ENCODE measurements at regions not wholly inside any gene's neighbourhood (a gene's known extent, or its start where the extent isn't known, plus 50 kb on each side); places are given as distances from the start of the nearest gene placed in this dataset.

DNA sequence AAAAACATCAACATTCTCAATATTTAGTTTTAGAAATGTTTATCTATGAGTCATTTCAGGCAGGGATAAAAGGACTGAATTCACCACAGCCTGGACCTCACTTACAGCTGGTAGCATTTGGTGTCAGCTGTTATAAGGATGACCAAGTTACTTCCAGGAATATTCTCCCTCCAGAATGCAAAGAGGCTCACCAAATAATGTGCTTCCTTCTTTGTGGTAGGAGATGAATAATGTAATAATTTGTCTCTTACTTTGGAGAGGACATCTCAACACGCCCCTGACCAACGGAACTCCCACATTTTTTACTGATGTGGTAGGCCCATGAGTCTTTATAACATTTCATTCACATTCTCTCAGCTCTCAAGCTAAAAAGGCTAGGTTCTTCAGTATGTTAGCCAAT, 825.9 kb upstream of the GRAMD2B start:
- TF ChIP-seq, protein P1, sequence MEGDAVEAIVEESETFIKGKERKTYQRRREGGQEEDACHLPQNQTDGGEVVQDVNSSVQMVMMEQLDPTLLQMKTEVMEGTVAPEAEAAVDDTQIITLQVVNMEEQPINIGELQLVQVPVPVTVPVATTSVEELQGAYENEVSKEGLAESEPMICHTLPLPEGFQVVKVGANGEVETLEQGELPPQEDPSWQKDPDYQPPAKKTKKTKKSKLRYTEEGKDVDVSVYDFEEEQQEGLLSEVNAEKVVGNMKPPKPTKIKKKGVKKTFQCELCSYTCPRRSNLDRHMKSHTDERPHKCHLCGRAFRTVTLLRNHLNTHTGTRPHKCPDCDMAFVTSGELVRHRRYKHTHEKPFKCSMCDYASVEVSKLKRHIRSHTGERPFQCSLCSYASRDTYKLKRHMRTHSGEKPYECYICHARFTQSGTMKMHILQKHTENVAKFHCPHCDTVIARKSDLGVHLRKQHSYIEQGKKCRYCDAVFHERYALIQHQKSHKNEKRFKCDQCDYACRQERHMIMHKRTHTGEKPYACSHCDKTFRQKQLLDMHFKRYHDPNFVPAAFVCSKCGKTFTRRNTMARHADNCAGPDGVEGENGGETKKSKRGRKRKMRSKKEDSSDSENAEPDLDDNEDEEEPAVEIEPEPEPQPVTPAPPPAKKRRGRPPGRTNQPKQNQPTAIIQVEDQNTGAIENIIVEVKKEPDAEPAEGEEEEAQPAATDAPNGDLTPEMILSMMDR (IDR thresholded peaks at IDR 0.05 in 4 of 5, conservative IDR thresholded peaks at IDR 0.05 in 1 of 5), result no peak
- TF ChIP-seq POLR2A (IDR thresholded peaks at IDR 0.05), result no peak

Data from gastrocnemius medialis (tissue), 4 donors.